Fibroblast of lung (primary cell): ENCODE measurements at regions not wholly inside any gene's neighbourhood (a gene's known extent, or its start where the extent isn't known, plus 50 kb on each side); places are given as distances from the start of the nearest gene placed in this dataset.

ENCODE experiments used
- DNase-seq, 2 donors: peaks; one replicate each; pipeline versions ENCODE4 v3.0.0 to v3.0.0-alpha.2; 2010; ENCODE audit warnings: low read depth in 2 of 2
- H2AFZ ChIP-seq: 2 replicates; pipeline ENCODE4 v1.5.1; 2012; ENCODE audit warnings: low read length, control low read depth, inconsistent platforms
- H3K27ac ChIP-seq: 2 replicates; pipeline ENCODE4 v1.5.1; 2011; ENCODE audit warnings: low read length, control low read depth; ENCODE audit not compliant: insufficient read depth
- H3K27me3 ChIP-seq: 2 replicates; pipeline ENCODE4 v1.5.1; 2011; ENCODE audit warnings: mild to moderate bottlenecking, low read length; ENCODE audit not compliant: control insufficient read depth, insufficient read depth
- H3K36me3 ChIP-seq: 2 replicates; pipeline ENCODE4 v1.5.1; 2011; ENCODE audit warnings: low read length; ENCODE audit not compliant: control insufficient read depth, insufficient read depth
- H3K4me1 ChIP-seq: 2 replicates; pipeline ENCODE4 v1.5.1; 2011; ENCODE audit warnings: low read length; ENCODE audit not compliant: control insufficient read depth, insufficient read depth; ENCODE audit errors: extremely low read depth
- H3K4me2 ChIP-seq: 2 replicates; pipeline ENCODE4 v1.5.1; 2011; ENCODE audit warnings: low read length, control low read depth; ENCODE audit not compliant: insufficient read depth; ENCODE audit errors: extremely low read depth
- H3K4me3 ChIP-seq, 4 experiments: fragments of 200-600 bp in 1 of 4; sonication (generic) in 1 of 4; replicated peaks in 1 of 4; 2 replicates each; pipeline ENCODE4 v1.5.1; 2011 to 2016; ENCODE audit warnings: low read length in 4 of 4, low read depth in 3 of 4, mild to moderate bottlenecking in 3 of 4, control low read depth in 2 of 4, inconsistent platforms in 1 of 4, mixed read lengths in 1 of 4; ENCODE audit not compliant: insufficient read depth in 1 of 4; ENCODE audit errors: control extremely low read depth in 1 of 4
- H3K79me2 ChIP-seq: 2 replicates; pipeline ENCODE4 v1.5.1; 2012; ENCODE audit warnings: mild to moderate bottlenecking, low read length, inconsistent platforms; ENCODE audit not compliant: control insufficient read depth, insufficient read depth
- H3K9ac ChIP-seq: 2 replicates; pipeline ENCODE4 v1.5.1; 2011; ENCODE audit warnings: mild to moderate bottlenecking, low read length, control low read depth; ENCODE audit not compliant: insufficient read depth
- H3K9me3 ChIP-seq: 2 replicates; pipeline ENCODE4 v1.5.1; 2012; ENCODE audit warnings: low read depth, low read length; ENCODE audit not compliant: control insufficient read depth, insufficient read depth
- H4K20me1 ChIP-seq: 2 replicates; pipeline ENCODE4 v1.5.1; 2011; ENCODE audit warnings: low read length; ENCODE audit not compliant: control insufficient read depth, insufficient read depth; ENCODE audit errors: extremely low read depth
- CTCF ChIP-seq, 2 donors: IDR thresholded peaks in 1 of 2; conservative IDR thresholded peaks in 1 of 2; 1 replicate in 1 of 2; 2 replicates in 1 of 2; pipeline ENCODE4 v1.5.1; 2011 to 2012; ENCODE audit warnings: low read length in 2 of 2, control low read depth in 1 of 2, inconsistent platforms in 1 of 2, low read depth in 1 of 2, mild to moderate bottlenecking in 1 of 2
- EZH2 ChIP-seq: IDR thresholded peaks from 2 replicates; pipeline ENCODE4 v1.5.1; 2012; ENCODE audit warnings: low read length, control low read depth, mild to moderate bottlenecking; ENCODE audit errors: missing control alignments

GRCh38 chr4:180635281-180635680 lies 1607.9 kb upstream of the TENM3 start:
- Histone ChIP-seq H3K4me2 (no peak overlapping the region), H3K79me2 (no peaks in the 10 kb centered on the region), H3K36me3 (no peaks in the 10 kb centered on the region), H4K20me1 (no peaks in the 10 kb centered on the region), H3K27me3 (no peaks in the 10 kb centered on the region), H3K9me3 (no peaks in the 10 kb centered on the region), H2AFZ (no peak overlapping the region), H3K9ac (no peak overlapping the region), H3K4me1 (no peaks in the 10 kb centered on the region), H3K27ac (no peak overlapping the region), H3K4me3 (no peak overlapping the region)
- TF ChIP-seq EZH2: no peak
- TF ChIP-seq CTCF (conservative IDR thresholded peaks at IDR 0.05 in 1 of 2, IDR thresholded peaks at IDR 0.05 in 1 of 2; ENCODE audit: low read depth in 1 of 2, low read length in 2 of 2): no peak
- DNase-seq: peak in 1 of 2 donors; percentile 77

DNA sequence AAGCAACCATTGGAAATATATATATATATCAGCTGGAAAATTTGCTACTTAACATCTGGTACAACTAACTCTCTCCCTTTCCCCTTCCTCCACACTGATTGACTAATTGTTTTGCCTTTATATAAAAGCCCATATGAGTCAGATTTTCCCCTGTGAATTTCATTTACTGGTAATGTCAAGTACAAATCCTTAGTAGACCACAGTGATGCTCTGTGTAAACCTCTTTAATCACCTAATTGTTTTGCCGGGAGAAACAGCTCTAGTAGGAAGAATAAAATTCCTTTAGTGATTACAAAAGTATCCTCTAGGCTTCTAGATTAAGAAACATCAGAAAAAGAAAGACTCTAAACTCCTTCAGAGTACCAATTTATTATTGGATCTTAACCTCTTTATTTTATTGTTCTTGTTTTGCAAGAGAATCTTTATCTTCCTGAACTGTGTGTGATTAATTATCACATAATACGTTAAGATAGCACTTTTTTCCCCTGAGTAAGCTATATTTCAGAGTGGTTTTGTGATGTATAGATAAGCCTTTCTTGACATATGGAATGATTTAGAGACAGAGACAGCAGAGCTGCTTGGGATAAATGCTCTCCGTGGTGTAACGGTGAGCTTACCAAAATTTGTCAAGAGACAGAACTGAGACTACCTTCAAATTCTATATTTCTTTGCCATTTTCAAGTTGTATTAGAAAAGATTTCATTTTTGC lies 1606.4 kb upstream of the TENM3 start:
- Histone ChIP-seq H2AFZ (no peak overlapping the region), H3K36me3 (no peaks in the 10 kb centered on the region), H3K4me2 (no peak overlapping the region), H3K4me1 (no peaks in the 10 kb centered on the region), H3K9ac (no peak overlapping the region), H3K9me3 (no peaks in the 10 kb centered on the region), H3K79me2 (no peaks in the 10 kb centered on the region), H4K20me1 (no peaks in the 10 kb centered on the region), H3K27me3 (no peaks in the 10 kb centered on the region), H3K4me3 (no peak overlapping the region), H3K27ac (no peak overlapping the region)
- peak; percentile 72 to 95 for DNase-seq
- no peak for TF ChIP-seq CTCF (conservative IDR thresholded peaks at IDR 0.05 in 1 of 2, IDR thresholded peaks at IDR 0.05 in 1 of 2; ENCODE audit: low read depth in 1 of 2, low read length in 2 of 2)

DNA sequence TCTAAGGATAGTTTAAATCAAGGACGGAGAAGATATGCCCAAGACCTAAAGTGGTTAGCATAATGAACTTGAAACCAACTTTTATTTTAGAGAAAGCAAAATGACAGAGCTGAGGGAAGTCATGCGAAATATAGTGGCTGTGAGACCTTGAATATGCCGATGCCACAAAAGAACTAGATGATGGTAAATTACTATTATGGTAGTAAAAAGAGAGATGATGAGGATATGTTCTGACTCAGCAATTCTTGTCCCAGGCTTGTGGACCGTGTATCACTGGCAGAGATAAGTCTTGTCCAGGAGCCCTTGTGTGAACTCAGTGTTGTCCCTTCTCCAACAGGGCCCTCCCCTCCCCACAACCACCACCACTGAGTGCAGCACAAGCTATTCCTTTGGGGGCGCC lies 1605.6 kb upstream of the TENM3 start:
- peak in 1 of 2 donors; percentile 3 for DNase-seq
- H3K4me2 ChIP-seq: no peak overlapping the region
- H3K4me1 ChIP-seq: no peaks in the 10 kb centered on the region
- H3K4me3 ChIP-seq: no peak overlapping the region
- H3K27ac ChIP-seq: no peak overlapping the region
- no peaks in the 10 kb centered on the region for H3K9me3 ChIP-seq
- H4K20me1 ChIP-seq: no peaks in the 10 kb centered on the region
- TF ChIP-seq EZH2 (no peak), CTCF (conservative IDR thresholded peaks at IDR 0.05 in 1 of 2, IDR thresholded peaks at IDR 0.05 in 1 of 2; ENCODE audit: low read depth in 1 of 2, low read length in 2 of 2) (no peak)
- H2AFZ ChIP-seq: no peak overlapping the region
- no peaks in the 10 kb centered on the region for H3K27me3 ChIP-seq
- H3K79me2 ChIP-seq: no peaks in the 10 kb centered on the region
- H3K9ac ChIP-seq: no peak overlapping the region
- H3K36me3 ChIP-seq: no peaks in the 10 kb centered on the region
